ENCODE measurements at regions not wholly inside any gene's neighbourhood (a gene's known extent, or its start where the extent isn't known, plus 50 kb on each side); places are given as distances from the start of the nearest gene placed in this dataset.

- H3K4me2 ChIP-seq (ENCODE audit: low read length), result peak overlapping the region; percentile 87; the same call in 1 of the 2 replicates
- H3K9ac ChIP-seq (ENCODE audit: low read length), result no peak overlapping the region
Observed at GRCh38 chr12:75813072-75813471, 218.5 kb downstream of the PHLDA1 start.

GRCh38 chr12:75812271-75813018 lies 219.1 kb downstream of the PHLDA1 start:
- Histone ChIP-seq H3K4me3 (ENCODE audit: low read length) (peak overlapping the region; percentile 59), H3K79me2 (ENCODE audit: low read length) (no peaks in the 10 kb centered on the region), H4K20me1 (ENCODE audit: insufficient read depth, low read length) (no peaks in the 10 kb centered on the region), H3K9ac (ENCODE audit: low read length) (0 out of 2 replicates have a peak overlapping the region, but pooled peaks have one; percentile 8), H3K4me2 (ENCODE audit: low read length) (peak overlapping the region; percentile 87), H3K36me3 (replicated peaks; ENCODE audit: low read depth, low read length) (no peaks in the 10 kb centered on the region), H3K9me3 (ENCODE audit: insufficient read depth, low read length) (no peaks in the 10 kb centered on the region), H3K27me3 (ENCODE audit: low read depth, low read length) (0 out of 2 replicates have a peak, but pooled peaks cover 6% of the 10 kb centered on the region), H2AFZ (ENCODE audit: low read depth, low read length) (peak overlapping the region; percentile 72), H3K27ac (ENCODE audit: low read length) (no peak overlapping the region), H3K4me1 (ENCODE audit: low read length) (peaks cover 17% of the 10 kb centered on the region)
- TF ChIP-seq CTCF (IDR thresholded peaks at IDR 0.05; ENCODE audit: low read depth, low read length) (no peak), EZH2phosphoT487 (IDR thresholded peaks at IDR 0.05; ENCODE audit: low read depth) (no peak)

More at GRCh38 chr12:75813072-75813471, 218.5 kb downstream of the PHLDA1 start:
- H3K9me3 ChIP-seq (ENCODE audit: insufficient read depth, low read length), result no peaks in the 10 kb centered on the region
- no peaks in the 10 kb centered on the region for H3K36me3 ChIP-seq (replicated peaks; ENCODE audit: low read depth, low read length)
- no peak overlapping the region for H3K4me3 ChIP-seq (ENCODE audit: low read length)
- TF ChIP-seq CTCF (IDR thresholded peaks at IDR 0.05; ENCODE audit: low read depth, low read length) (no peak), EZH2phosphoT487 (IDR thresholded peaks at IDR 0.05; ENCODE audit: low read depth) (no peak)
- no peak overlapping the region for H3K27ac ChIP-seq (ENCODE audit: low read length)
- H3K4me1 ChIP-seq (ENCODE audit: low read length), result peaks cover 17% of the 10 kb centered on the region
- H3K27me3 ChIP-seq (ENCODE audit: low read depth, low read length), result 0 out of 2 replicates have a peak, but pooled peaks cover 6% of the 10 kb centered on the region
- H3K79me2 ChIP-seq (ENCODE audit: low read length), result no peaks in the 10 kb centered on the region
- no peak overlapping the region for H2AFZ ChIP-seq (ENCODE audit: low read depth, low read length)
- no peaks in the 10 kb centered on the region for H4K20me1 ChIP-seq (ENCODE audit: insufficient read depth, low read length)

- Histone ChIP-seq H3K27me3 (ENCODE audit: low read depth, low read length) (0 out of 2 replicates have a peak, but pooled peaks cover 2% of the 10 kb centered on the region), H3K9me3 (ENCODE audit: insufficient read depth, low read length) (no peaks in the 10 kb centered on the region), H4K20me1 (ENCODE audit: insufficient read depth, low read length) (no peaks in the 10 kb centered on the region), H2AFZ (ENCODE audit: low read depth, low read length) (no peak overlapping the region), H3K36me3 (replicated peaks; ENCODE audit: low read depth, low read length) (no peaks in the 10 kb centered on the region), H3K27ac (ENCODE audit: low read length) (no peak overlapping the region), H3K4me3 (ENCODE audit: low read length) (no peak overlapping the region), H3K9ac (ENCODE audit: low read length) (no peak overlapping the region), H3K79me2 (ENCODE audit: low read length) (no peaks in the 10 kb centered on the region), H3K4me1 (ENCODE audit: low read length) (peaks cover 17% of the 10 kb centered on the region), H3K4me2 (ENCODE audit: low read length) (no peak overlapping the region)
- TF ChIP-seq EZH2phosphoT487 (IDR thresholded peaks at IDR 0.05; ENCODE audit: low read depth) (no peak), CTCF (IDR thresholded peaks at IDR 0.05; ENCODE audit: low read depth, low read length) (no peak)
Observed at GRCh38 chr12:75809746-75810145, 221.8 kb downstream of the PHLDA1 start.

- Histone ChIP-seq H3K36me3 (replicated peaks; ENCODE audit: low read depth, low read length) (no peaks in the 10 kb centered on the region), H3K4me1 (ENCODE audit: low read length) (peaks cover 14% of the 10 kb centered on the region), H3K9ac (ENCODE audit: low read length) (no peak overlapping the region), H3K79me2 (ENCODE audit: low read length) (no peaks in the 10 kb centered on the region), H3K27ac (ENCODE audit: low read length) (no peak overlapping the region), H2AFZ (ENCODE audit: low read depth, low read length) (no peak overlapping the region), H3K27me3 (ENCODE audit: low read depth, low read length) (no peaks in the 10 kb centered on the region), H3K4me2 (ENCODE audit: low read length) (no peak overlapping the region), H3K9me3 (ENCODE audit: insufficient read depth, low read length) (no peaks in the 10 kb centered on the region), H4K20me1 (ENCODE audit: insufficient read depth, low read length) (no peaks in the 10 kb centered on the region), H3K4me3 (ENCODE audit: low read length) (no peak overlapping the region)
- TF ChIP-seq CTCF (IDR thresholded peaks at IDR 0.05; ENCODE audit: low read depth, low read length) (no peak), EZH2phosphoT487 (IDR thresholded peaks at IDR 0.05; ENCODE audit: low read depth) (no peak)
Observed at GRCh38 chr12:75807494-75807893, 224.1 kb downstream of the PHLDA1 start.
